ENCODE measurements at regions not wholly inside any gene's neighbourhood (a gene's known extent, or its start where the extent isn't known, plus 50 kb on each side); places are given as distances from the start of the nearest gene placed in this dataset.

DNA sequence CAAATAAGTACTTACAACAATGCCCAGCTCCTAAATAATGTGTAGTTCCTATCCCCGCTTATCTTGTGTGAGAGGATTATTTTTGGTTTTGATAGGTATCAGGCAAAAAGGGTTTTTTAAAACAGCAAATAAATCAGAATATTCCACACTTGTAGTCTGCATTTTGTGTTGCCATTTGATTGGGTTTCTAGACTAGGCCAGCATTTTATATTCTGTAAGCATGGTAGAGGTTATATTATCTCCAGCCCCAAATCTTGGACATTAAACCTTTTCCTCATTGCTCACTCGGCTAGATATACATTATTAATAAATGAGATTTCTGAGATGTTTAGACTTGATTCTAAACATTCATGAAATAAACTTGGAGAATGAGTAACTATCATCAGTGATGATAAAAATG lies 165.7 kb upstream of the C1orf21 start:
- DNase-seq, result no peak

DNA sequence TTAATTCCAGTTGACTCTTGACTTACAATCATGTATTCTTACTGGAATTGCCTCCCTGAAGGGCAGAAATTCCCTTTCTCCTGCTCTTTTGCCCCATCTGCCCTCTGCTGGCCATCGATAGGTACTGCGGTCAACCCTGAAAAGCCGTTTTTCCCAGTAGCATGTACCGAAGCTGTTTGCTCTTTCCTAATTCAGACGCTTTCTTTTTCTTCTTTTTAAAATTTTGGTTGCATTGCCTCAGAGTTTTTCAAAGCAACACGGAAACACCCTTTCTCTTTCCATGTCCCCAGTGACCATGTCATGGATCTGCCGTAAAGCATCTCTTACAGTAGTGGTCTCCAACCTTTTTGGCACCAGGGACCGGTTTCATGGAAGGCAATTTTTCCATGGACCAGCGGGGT lies 164.2 kb upstream of the C1orf21 start:
- peak; percentile 10 for DNase-seq

DNA sequence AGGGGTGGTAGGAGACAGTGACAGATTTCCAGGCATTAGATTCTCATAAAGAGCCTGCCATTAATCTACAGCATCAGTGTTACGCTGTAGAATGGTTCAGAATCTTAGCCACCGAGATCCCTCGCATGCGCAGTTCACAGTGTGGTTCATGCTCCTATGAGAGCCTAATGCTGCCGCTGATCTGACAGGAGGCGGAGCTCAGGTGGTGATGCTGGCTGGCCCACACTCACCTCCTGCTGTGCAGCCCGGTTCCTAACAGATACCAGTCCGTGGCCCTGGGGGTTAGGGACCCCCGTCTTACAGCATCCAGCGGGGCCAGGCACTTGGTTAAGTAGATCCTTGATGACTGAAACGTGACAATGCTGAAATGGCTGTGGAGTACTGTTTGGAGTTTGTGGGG lies 163.6 kb upstream of the C1orf21 start:
- DNase-seq, result no peak

DNA sequence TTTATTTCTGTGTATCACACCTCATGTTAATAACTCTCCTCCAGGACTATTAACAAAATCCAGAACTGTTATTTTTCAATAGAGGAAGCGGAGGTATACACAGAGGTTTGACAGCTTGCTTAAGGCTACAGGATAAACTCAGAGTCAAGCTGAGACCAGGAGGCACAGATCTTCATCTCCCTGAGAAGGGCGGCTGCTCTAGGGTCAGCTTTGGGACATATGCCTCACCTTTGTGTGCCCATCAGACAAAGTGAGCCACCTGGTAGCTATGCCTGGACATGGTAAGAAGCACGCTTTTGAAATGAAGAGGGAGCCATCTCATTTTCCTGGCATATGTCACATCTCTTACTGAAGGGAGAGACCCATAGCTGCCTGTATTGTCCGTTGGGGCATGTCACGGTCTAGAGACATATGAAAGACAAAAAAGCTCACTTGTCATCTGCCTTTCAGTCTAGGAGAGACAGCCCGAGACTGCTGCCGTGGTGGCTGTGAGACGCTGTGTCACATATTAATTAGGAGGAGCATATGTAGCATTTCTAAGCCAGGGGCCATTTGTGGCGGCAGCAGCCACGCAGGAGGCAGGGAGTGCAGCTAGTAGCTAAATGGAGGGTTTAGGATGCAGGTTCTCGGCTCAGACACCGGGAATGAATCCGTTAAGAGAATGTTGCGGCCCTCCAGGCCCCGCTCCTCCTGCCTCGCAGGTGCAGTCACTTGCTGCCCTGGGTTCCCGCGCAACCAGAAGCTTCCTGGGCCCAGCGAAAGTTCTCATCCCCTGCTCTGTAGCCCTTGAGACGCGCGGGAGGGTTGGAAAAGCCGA lies 161.3 kb upstream of the C1orf21 start:
- DNase-seq, result no peak

DNA sequence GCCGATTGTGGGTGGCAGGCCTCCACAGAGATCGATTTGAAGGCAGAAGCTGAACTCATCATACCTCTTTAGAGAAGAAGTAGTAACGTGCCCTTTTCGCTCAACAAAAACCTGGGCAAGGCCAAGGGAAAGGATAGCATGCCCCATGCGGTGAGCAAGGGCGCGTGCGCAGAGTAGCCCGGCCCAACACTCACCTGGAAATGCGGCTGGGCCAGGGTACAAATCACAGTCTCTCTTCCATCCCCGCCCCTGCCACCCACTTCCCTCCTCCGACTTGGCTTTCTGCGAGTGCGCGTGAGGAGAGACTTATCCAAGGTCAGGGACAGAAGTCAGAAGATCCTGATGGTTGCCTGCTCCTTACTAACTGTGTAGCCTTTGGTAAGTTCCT lies 160.7 kb upstream of the C1orf21 start:
- DNase-seq, result no peak

DNA sequence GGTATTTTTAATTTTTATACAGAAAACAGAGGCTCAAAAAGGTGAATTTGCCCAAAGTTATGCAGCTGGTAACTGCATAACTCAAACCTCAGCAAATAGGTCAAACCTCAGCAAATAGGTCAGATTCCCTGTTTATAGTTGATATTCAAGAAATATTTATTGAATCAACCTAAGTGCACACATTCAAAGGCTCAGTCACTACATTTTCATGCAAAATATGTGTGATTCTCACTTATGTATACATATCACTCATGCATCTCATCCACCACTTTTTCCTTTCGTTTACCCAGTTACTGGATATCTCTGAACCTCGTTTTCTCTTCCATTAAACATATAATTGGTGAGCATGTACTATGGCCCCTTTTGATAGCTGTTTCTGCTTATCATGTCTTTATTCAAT lies 158.3 kb upstream of the C1orf21 start:
- no peak for DNase-seq

DNA sequence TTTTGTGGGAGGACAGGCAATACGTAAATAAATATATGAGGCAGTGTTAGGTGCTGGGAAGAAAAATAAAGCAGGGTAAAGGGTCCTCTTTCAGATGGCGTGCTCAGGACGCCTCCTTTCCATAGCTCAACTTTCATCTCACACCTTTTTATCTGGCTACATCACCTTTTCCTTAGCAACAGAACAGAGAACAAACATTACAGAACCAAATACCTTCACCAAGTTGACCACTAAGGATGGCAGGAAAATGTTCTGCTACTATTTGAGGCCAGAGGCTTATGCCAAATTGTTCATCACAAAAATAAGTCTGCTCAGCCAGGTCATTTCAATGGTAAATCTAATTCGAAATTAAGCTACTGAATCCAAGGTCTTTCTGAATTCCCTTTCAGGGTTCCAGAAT lies 149.2 kb upstream of the C1orf21 start:
- DNase-seq, result no peak

DNA sequence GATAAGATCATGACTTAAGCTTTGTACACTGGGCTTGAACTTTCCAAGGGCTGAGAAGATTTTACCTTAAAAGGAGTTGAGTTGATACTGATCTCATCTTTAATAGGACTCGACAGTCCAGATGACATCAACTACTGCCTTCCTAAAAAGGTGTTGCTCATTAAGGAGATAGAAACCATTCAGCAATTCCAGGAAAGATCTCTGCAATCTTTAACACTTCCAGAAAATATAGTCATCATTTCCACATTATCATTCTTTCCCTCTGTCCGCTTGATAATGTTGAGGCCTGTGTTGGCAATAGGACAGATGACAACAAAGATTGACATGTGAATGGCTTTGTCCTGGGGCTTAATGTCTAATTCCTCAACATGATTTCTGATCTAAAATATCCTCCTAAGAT lies 145.4 kb upstream of the C1orf21 start:
- DNase-seq, result no peak

DNA sequence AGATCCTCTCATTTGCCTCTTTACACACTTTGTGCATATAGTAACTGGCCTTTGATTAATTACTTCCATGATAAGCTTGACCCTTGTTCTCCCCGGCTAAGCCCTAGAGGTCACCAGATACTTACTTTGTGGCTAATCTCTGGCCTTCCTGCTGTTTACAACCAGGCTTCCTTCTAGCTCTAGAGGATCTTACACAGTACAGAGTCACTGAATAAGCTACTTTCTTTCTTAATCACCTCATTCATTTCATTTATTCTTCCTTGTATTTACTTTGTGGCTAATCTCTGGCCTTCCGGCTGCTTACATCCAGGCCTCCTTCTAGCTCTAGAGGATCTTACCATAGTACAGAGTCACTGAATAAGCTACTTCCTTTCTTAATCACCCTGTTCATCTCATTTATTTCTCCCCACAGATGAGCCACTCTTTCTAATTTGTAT lies 144.3 kb upstream of the C1orf21 start:
- no peak for DNase-seq

DNA sequence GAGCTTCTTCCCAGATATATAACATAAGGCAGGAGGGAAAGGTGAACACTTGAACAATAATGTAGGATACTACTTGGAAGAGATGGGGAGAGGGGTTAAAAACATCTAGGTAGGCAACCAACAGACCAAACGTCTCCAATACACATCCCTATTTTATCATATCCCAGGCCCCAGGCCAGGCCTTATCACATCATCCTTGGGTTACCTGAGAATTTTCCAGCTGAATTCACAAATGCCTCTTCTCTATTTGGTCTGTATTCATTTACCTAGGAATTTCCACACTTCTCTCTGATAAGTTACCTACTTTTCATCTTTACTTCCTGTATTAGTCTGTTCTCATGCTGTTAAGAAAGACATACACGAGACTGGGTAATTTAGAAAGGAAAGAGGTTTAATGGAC lies 141.9 kb upstream of the C1orf21 start:
- no peak for DNase-seq

DNA sequence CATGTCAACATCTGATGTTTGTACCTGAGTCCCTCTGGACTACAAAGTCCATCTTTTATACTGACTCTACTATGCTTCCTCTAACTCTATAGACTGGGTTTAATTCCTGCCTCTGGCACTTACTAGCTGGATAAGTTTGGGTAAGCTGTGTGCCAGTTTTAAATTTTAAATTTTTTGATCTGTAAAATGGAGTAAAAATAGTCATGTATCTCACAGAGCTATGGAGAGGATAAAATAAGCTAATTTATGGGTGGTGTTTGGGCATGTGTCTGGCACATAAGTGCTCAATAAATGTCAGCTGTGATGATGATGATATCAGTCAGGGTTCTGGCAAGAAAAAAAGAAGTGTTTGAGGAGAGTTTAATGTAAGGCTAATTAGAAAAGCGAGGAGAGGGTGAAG lies 139.2 kb upstream of the C1orf21 start:
- no peak for DNase-seq

DNA sequence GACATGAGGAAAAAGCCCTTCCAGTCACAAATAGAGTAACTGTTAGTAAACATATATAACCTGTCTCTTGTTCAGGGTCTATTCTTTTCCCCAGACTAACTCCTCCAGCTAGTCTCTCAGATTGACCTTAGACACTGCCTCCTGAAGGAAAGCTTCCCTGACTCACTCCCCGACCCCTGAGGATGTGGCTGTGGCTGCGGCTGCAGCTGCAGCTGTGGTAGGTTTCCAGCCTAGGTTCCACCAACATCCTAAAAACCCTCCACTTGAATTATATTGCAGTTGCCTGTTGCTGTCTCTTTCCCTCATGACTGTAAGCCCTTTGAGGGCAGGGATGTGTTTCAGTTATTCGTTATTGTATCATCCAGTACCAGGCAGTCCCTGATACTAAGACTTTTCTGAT lies 132.9 kb upstream of the C1orf21 start:
- no peak for DNase-seq

DNA sequence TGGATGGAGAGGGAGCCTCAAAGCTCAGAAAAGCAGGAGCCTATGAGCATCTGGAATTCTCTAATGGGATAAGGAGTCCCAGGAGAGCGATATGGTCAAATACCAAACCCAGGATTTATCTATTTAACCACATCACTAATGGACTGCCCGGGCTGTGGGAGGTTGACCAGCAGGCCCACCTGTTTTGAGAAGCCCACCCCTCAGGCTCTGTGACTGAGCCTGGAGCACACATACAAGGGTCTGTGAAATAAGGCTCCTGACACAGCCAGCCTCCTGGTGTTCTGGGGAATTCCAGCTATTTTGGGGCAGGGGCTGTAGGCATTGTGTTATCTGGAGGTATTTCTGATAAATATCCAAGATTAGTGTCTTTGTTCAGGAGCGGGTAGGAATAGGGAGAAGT lies 132.0 kb upstream of the C1orf21 start:
- no peak for DNase-seq

DNA sequence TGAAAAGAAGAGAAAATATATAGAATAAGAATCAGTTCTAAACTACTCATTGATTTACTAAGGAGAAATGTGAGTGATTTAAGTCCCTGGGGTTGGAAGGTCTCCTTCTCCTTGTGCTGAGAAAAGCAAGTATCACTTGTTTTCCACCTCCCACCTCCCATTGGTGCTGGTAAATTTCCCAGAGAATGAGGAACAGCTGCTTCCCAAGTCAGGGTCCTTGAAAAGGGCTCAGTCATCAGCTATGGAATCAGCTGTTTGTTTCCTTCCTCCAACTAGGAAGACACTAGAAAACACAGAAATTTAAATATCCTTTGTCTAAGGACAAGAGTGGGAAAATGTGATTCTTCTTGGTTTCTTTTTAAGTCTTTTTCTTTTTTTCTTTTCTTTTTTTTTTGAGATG lies 131.3 kb upstream of the C1orf21 start:
- no peak for DNase-seq

DNA sequence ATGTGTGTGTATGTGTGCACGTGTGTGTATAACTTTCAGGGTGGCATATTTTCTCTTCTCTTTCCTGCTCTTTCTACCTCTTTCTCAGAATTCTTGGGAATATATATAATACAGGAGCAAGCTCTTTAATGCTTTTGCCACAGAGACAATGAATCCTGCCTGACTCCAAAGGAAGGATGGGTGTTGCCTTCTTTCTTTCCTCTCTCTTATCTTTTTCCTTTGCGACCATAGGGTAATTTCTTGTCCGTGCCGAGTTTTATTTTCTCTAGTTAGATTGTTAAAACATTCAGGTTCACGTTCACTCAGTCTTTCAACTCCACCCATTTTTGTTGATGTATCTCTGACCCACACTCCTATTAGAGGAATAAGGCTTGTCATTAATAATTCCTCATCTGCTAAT lies 129.0 kb upstream of the C1orf21 start:
- DNase-seq, result no peak

DNA sequence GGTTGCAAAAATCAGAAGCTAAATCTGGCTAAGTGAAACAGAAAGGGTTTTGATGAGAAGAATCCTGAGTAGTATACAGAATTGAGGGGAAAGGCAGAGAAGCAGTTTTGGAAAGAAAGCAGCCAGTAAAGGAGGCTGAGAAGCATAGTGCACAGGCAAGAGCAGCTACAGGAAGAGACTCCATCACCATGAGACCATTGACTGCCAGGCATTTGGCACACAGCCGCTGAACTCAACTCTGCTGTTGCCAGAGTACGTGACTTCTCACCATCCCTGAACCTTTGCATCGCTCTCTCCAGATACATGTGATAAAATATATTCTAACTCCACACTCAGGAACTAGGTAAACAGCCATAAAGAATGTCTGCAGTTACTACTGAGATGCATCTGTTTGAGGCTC lies 128.3 kb upstream of the C1orf21 start:
- no peak for DNase-seq

DNA sequence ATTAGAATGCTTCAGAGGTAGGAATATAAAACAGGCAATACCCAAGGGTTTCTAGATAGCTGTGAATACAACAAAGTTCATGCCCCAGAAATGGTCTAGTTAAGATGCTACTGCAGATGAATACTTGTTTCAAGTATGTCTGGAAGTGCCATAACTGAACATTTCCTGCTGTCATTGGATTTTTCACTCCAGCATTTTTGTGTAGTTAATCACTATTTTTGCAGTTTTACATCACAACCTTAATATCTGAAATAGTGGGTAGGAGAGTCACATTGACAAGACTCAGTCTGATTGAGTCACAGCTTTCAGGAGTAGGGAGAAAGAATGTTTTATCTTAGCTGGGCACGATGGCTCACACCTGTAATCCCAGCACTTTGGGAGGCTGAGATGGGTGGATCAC lies 126.4 kb upstream of the C1orf21 start:
- no peak for DNase-seq

DNA sequence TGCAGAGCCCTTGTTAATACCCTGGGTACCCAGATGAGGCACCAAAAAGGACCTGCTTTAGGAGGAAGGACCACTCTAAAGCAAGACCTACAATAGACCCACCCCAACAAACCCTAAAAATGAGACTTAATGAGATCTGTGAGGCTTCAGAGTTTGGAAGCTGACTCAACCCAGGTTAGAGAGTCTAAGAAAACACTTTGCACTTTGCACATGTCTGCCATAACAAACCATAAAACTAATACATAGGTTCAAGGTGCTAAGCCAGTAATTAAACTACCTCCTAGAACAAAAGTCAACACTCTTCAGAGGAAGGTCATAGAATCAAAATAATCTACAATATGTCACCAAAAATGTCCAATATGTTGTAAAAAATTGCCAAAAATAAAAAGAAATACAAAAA lies 124.7 kb upstream of the C1orf21 start:
- DNase-seq, result no peak

DNA sequence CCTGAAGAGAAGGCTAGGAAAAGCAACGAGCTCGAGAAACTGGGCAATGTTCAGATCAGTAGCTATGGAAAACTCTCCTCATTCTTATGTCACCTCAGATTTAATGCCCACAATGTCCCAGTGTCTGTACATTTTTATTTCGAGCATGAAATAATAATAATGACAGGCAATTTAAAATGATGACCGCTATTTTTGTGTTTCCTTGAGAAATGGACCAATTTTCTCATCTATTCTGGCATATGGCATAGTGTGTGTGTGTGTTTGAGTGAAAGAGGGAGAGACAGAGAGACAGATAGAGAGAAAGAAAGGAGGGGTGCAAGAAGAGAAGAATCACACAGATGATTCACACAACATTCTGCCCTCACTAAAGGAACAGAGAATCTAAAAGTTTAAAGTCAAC lies 119.1 kb upstream of the C1orf21 start:
- no peak for DNase-seq

DNA sequence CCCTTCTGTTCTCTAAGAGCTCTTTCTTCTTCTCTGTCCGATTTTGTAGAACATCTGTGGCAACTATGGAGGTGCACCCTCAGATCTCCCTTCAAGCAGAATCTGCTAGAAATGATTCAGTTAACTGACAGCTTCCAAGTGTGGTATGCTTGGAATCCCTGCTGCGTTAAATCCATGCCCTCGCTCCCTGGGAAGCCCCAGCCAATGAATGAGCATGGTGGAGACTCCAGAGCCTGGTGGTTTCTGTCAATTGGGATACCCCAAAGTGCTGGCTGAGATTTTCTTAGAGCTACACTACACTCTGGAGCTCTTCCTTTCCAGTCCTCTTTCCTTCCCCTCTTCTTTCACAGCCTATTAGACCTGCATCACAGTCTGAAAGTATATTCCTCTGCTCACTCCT lies 116.3 kb upstream of the C1orf21 start:
- DNase-seq, result no peak

DNA sequence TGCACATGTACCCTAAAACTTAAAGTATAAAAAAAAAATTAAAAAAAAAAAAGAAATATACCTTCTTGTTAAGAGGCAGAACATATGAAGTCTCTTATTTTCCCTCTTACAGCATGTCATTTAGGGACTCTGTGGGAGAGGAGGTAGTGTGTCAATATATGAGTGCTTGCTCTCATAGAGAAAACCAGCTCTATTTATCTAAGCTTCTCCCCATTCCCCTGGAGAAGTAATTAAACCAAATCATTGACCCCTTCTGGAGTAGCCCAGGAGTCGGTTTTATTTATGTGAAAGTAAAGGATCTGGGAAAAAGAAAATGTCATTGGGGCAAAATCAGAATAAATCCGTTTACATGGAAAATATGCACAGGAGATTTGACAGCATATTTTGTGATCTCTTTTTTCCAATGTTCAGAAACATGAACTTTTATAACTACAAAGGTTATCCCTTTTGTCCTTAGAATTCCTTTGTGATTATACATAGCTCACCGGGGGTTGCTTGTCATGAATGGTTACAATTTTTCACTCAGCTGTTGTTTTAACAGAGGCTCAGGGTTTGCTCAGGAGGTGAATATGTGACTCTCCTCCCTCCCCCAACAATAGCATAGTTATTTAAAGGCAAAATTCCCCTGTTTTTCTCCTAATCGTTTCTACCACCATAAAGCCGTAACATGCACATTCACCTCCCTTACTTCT lies 114.5 kb upstream of the C1orf21 start:
- DNase-seq, result no peak

DNA sequence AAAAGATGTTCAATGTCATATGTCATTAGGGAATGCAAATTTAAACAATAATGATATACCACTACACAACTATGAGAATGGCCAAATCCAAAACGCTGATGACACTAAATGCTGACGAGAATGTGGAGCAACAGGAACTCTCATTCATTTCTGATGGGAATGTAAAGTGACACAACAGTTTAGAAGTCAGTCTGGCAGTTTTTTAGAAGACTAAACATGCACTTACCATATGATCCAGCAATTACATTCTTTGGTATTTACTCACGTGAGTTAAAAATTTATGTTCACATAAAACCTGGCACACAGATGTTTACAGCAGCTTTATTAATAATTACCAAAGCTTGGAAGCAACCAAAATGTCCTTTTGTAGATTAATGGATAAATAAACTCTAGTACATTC lies 110.4 kb upstream of the C1orf21 start:
- no peak for DNase-seq

DNA sequence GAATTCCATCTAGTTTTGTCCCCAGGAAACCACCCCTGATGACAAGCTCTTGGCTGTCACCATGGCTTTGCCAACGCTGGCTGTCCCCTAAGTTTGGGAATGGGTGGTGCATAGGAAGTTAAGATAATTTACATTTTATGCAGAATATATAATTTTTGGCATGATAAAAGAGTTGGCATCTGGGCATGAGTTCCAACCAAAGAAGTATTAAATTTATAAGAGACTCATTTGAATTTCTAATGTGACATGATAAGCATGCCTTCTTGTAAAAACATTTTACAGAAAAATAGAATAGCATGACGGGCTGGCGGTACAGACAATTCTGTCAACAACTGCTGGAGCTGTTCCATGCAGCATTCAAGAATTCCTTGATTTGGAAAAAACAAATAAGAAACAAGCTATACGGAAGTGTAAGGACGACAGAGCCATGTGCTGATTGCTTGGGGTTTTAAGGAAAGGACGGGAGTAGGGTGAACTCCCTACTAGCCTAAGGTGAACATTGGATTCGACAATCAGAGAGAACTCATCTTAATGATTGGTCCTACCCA lies 106.8 kb upstream of the C1orf21 start:
- DNase-seq, result no peak

DNA sequence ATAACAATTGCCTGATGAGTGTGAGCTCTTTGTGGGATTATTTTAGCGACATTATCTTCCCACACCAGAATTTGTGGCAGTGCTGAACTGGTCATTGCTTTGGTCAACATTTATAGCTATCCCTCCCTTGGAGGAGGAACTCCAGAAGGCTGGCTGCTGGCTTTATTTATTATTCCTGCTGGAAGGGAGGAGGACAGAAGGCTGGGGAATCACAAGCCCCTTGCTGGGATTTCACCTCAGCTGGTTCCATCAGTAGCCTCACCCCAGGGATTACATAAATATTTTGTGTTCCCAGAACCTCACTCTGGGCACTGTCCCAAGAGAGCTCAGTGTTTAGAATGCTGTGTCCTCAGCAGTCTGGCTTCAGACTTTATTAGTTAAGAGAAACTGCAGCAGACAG lies 102.8 kb upstream of the C1orf21 start:
- no peak for DNase-seq

DNA sequence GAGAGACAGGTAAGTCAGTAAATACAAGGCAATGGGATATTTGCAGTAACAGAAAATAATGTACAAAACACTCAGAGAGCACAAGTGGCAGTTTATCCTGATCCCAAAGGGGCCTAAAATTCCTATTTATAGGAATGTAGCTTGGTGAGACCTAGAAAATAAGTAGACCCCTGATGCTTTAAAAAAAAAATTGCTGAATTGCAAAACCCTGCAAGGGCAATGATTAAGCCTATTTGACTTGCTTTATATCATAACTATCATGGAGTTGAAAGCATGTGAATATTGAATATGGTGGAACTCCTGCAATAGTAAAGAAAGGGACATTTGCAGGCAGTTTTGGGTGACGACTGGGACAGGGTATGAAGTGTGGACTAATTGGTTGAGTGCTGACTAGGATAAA lies 101.9 kb upstream of the C1orf21 start:
- no peak for DNase-seq

Measured in NCI-H2029 (cell line).